ENCODE measurements at regions not wholly inside any gene's neighbourhood (a gene's known extent, or its start where the extent isn't known, plus 50 kb on each side); places are given as distances from the start of the nearest gene placed in this dataset.

DNA sequence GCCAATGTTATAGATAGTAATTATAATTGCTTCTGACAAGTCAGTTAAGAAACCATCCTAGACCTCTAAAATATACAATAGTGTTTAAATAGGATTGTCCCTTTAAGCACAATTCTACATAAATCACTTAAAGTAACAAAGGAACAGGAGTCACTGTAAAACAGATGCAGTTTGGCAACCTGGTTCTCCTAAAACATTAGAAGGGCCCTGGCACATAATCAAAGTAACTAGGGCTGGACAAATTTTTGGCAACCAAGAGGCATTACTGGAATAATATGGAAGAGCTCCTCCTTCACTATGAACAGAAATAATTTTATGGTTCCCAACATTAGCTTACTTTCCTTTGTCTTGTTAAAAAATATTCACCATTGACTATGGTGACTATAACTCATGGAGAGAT, 75.0 kb upstream of the CCDC160 start:
- FAIRE-seq = no peak
- TF ChIP-seq, protein P1, sequence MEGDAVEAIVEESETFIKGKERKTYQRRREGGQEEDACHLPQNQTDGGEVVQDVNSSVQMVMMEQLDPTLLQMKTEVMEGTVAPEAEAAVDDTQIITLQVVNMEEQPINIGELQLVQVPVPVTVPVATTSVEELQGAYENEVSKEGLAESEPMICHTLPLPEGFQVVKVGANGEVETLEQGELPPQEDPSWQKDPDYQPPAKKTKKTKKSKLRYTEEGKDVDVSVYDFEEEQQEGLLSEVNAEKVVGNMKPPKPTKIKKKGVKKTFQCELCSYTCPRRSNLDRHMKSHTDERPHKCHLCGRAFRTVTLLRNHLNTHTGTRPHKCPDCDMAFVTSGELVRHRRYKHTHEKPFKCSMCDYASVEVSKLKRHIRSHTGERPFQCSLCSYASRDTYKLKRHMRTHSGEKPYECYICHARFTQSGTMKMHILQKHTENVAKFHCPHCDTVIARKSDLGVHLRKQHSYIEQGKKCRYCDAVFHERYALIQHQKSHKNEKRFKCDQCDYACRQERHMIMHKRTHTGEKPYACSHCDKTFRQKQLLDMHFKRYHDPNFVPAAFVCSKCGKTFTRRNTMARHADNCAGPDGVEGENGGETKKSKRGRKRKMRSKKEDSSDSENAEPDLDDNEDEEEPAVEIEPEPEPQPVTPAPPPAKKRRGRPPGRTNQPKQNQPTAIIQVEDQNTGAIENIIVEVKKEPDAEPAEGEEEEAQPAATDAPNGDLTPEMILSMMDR (IDR thresholded peaks at IDR 0.05; ENCODE audit: insufficient read depth, missing control alignments) = no peak
- DNase-seq (ENCODE audit: insufficient read length, low spot score) = no peak

DNA sequence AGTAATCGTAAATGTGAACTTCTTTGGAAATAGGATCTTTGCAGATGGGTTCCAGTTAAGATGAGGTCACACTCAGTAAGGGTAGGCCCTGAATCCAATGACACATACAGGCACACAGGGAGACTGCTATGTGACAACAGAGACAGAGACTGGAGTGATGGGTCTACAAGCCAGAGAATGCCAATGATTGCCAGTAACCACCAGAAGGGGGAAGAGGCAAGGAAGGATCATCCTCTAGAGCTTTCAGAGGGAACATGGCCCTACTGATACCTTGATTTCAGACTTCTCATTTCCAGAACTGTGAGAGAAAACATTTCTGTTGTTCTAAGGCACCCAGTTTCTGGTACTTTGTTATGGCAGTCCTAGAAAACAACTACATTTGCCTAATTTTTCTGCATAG, 73.1 kb upstream of the CCDC160 start:
- TF ChIP-seq, protein P1 (IDR thresholded peaks at IDR 0.05; ENCODE audit: insufficient read depth, missing control alignments) = no peak
- DNase-seq (ENCODE audit: insufficient read length, low spot score) = no peak
- no peak for FAIRE-seq

DNA sequence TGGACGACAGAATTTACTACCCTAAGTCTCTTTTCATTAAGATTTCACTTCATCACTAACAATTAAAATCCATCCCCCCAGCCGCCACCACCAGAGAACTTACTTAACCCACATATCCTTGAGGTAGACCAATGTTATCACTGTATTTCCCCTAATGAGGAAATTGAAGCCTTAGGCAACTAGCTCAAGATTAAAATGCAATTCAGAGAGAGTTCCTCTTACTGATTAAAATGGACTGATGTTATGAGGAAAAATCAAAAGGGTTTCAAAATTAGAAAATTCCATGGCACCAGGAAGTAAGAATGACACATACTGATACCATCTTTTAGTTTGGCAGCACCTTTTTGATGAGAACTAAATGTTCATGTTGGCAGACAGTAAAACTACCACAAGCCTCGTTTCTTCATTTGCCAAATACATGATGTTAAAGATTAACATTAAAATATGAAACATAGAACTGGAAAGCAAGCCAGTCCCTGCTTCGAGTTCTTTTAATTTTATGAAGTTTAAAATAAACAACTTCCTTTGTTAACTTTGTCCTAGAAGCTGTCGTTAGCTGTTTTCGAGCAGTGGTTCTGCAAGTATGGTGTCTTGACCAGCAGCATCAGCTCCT, 69.3 kb upstream of the CCDC160 start:
- DNase-seq (ENCODE audit: insufficient read length, low spot score) (no peak), FAIRE-seq (no peak)
- TF ChIP-seq, protein P1 (IDR thresholded peaks at IDR 0.05; ENCODE audit: insufficient read depth, missing control alignments) = no peak

DNA sequence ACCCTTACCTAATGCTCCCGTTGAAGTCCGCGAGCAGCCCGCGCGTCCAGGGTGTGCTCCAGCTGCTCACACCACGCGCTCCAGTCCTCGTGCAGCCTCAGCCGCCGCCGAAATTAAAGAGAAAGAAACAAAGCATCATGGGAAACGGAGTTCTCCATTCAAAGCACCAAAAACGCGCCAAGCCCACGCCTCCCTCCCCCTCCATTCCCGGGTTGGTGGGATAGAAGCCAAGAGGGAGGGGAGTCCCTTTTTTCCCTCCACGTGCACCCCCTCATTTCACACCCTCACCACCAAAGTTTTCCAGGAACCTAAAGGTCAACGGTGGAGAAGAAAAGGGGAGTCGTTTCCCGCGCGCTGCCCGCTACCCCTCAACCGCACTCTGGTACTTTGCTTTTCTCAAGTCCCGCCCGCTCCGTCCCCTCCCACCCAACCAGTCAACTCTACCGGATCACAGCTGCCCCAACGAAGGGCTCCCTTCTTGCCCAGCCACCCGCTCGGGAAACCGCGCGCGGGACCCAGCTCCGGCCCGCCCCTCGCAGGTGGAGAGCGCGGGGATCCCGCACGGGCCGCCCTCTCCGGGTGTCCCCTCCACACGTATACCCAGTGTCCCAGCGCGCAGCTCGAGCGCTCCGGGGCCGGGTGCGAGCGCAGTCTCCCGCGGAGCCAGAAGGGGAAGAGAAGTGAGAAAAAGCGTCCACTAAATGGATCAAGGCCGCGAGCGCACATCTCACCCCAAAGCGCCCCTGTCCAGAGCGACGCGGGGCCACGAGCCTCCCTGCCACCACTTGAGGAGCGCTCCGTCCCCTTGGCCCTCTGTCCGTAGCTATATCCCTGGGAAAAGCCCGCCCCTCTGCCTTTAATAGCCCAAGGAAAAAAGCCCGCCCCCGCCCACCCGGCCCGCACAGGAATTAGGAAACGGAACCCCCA, 65.1 kb upstream of the CCDC160 start:
- TF ChIP-seq, protein P1 (IDR thresholded peaks at IDR 0.05; ENCODE audit: insufficient read depth, missing control alignments) = no peak
- no peak for DNase-seq (ENCODE audit: insufficient read length, low spot score)
- FAIRE-seq = no peak

DNA sequence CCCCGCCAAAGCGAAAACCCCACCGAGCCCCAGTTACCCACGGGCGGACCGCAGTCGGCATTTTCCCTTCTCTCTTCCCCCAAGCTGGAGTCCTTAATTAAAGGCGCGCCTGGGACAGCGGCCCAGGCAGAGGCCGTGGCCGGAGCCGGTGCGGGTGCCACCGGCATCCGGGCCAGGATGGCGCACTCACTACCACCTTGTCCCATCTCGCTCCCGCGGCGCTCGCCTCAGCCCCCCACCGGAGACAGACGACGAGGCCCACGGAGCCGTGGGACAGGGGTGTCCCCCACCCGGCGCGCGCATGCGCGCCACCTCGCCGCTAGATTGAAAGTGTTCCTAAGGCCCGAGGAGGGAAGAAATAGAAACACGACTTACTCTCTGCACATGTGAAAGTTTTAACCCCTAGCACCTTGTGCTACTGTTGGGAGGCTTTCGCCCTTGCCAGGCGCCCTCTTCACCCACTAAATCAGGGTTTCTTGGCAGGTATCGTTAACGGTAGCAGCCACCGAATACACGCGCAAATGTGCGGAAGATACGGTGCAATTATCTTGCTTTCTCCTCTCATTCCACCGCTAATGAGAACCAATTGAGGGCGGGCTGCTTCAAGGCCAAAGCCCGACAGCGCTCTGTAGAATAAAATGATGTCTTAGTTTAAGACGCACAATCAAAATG, 64.3 kb upstream of the CCDC160 start:
- FAIRE-seq (no peak), DNase-seq (ENCODE audit: insufficient read length, low spot score) (no peak)

DNA sequence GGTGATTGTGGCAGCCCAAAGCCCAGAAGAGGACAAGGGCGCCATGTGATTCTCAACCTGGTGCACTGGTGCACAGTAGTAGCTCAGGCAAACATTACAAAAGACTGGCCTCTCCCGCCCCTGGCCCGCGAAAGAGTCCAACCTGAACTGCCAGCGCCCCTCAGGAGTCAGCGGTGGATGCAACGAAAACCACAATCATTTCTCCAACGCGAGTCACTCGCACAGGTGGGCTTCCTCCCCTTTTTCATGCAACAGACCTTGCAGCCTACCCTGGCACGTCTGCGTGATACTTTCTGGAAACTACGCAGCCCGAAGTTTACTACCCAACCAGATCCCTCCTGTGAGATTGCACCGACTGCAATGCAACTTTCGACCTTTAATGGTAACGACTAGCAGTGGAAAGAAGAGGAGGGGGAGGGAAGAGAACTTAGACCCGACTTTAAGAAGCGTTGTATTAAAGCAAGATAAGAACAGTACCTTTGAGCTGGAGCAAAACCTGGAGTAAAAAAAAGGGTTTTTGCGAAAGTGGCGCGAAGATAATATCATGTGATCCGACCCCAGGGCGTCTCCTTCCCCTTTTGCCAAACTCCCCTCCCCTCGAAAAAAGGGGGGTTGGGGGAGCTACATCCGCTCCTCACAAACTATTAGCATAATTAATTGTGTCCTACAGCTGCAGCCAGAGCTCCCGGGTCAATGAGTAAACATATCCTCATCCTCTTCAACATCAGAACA, 63.3 kb upstream of the CCDC160 start:
- FAIRE-seq (no peak), DNase-seq (ENCODE audit: insufficient read length, low spot score) (no peak)
- TF ChIP-seq, protein P1 (IDR thresholded peaks at IDR 0.05; ENCODE audit: insufficient read depth, missing control alignments) = no peak

More for the DNA sequence above, 64.3 kb upstream of the CCDC160 start:
- TF ChIP-seq, protein P1 (IDR thresholded peaks at IDR 0.05; ENCODE audit: insufficient read depth, missing control alignments) = no peak

Measured in D721Med (cell line).